GM12891 (cell line): ENCODE measurements at regions not wholly inside any gene's neighbourhood (a gene's known extent, or its start where the extent isn't known, plus 50 kb on each side); places are given as distances from the start of the nearest gene placed in this dataset.

Experiments used
- POLR2A ChIP-seq: IDR thresholded peaks from 2 replicates; pipeline ENCODE4 v1.6.1; 2011; ENCODE audit warnings: low read depth, low read length, control low read depth
- POLR2AphosphoS5 ChIP-seq: IDR thresholded peaks from 2 replicates; pipeline ENCODE4 v1.6.1; 2011; ENCODE audit warnings: low read depth, low read length, control low read depth
- TAF1 ChIP-seq: IDR thresholded peaks from 2 replicates; pipeline ENCODE4 v1.6.1; 2011; ENCODE audit warnings: low read depth, low read length, control low read depth

DNA sequence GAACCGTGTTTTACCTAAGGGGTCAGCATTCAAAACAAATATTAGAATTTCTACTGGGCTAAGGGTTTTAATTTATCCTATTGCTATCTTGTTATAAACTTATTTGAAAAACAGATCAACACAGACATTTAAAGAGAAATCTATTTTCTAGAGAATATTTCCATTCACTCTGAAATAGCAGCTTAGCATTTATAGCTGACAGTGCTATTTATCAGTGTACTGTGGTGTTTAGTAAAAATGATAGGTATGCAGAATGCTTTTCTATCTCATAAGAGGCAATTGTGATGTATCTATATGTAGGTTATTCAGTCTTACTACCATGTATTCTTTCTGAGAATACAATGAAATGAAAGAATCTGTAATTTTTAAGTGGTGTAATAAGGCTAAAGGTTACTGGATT is 1077.4 kb downstream of the REEP3 start:
- TF ChIP-seq POLR2A (no peak), POLR2AphosphoS5 (no peak), TAF1 (no peak)
